Endothelial cell of umbilical vein (primary cell): ENCODE measurements at regions not wholly inside any gene's neighbourhood (a gene's known extent, or its start where the extent isn't known, plus 50 kb on each side); places are given as distances from the start of the nearest gene placed in this dataset. TPM values are rescaled to one million over a fixed set of nuclear protein-coding genes. Genes with fewer than 3 reads are reported as not detected.

Experiments used
- BruUV-seq: library from RNA; stranded (reverse); fragments of 400-500 nt; replicated peaks from 2 replicates; lab custom pipeline; 2021; lab: Mats Ljungman, UMichigan
- CTCF ChIA-PET: fragments of 300-600, 350-600 bp; sonication (Branson Sonifier 250); formaldehyde crosslinking; loops from one replicate; lab custom pipeline; 2021; ENCODE audit warnings: antibody characterized with exemption, inconsistent platforms; lab: Charles Lee
- POLR2A ChIA-PET: fragments of 300-600, 350-600 bp; sonication (Branson Sonifier 250); formaldehyde crosslinking; loops from one replicate; lab custom pipeline; 2021; ENCODE audit warnings: antibody characterized with exemption, inconsistent platforms; lab: Charles Lee
- DNase-seq: peaks from one replicate; pipeline ENCODE4 v3.0.0-alpha.2; 2011; ENCODE audit warnings: low read depth, low spot score
- FAIRE-seq: peaks from 2 replicates; lab custom pipeline; 2011; peaks lifted over from hg19 to GRCh38; lab: Jason Lieb, UNC
- H2AFZ ChIP-seq: 2 replicates; pipeline ENCODE4 v1.6.0; 2012; ENCODE audit warnings: low read depth, low read length, control low read depth, inconsistent platforms
- H3K27ac ChIP-seq: 2 replicates; pipeline ENCODE4 v1.5.1; 2011; ENCODE audit warnings: low read depth, mild to moderate bottlenecking, control low read depth, low read length, moderate library complexity; ENCODE audit not compliant: insufficient read depth
- H3K27me3 ChIP-seq, 2 experiments: 2 replicates each; pipeline versions ENCODE4 v1.6.0 to v1.6.1; 2011; ENCODE audit warnings: low read length in 2 of 2, mixed read lengths in 1 of 2; ENCODE audit not compliant: control insufficient read depth in 2 of 2, insufficient read depth in 2 of 2
- H3K36me3 ChIP-seq, 2 experiments: 2 replicates in 1 of 2; 3 replicates in 1 of 2; pipeline ENCODE4 v1.5.1; 2011; ENCODE audit warnings: low read length in 2 of 2, mild to moderate bottlenecking in 1 of 2, moderate library complexity in 1 of 2; ENCODE audit not compliant: control insufficient read depth in 2 of 2, insufficient read depth in 2 of 2; ENCODE audit errors: extremely low read depth in 1 of 2
- H3K4me1 ChIP-seq: 3 replicates; pipeline ENCODE4 v1.5.1; 2011; ENCODE audit warnings: mild to moderate bottlenecking, low read length; ENCODE audit not compliant: control insufficient read depth, insufficient read depth; ENCODE audit errors: extremely low read depth
- H3K4me2 ChIP-seq: 2 replicates; pipeline ENCODE4 v1.6.1; 2011; ENCODE audit warnings: low read length, control low read depth, mixed read lengths; ENCODE audit not compliant: insufficient read depth
- H3K4me3 ChIP-seq, 3 experiments: fragments of 200-600 bp in 1 of 3; sonication (generic), shearing (Covaris generic) in 1 of 3; replicated peaks in 1 of 3; 2 replicates each; pipeline ENCODE4 v1.5.1; 2011 to 2016; ENCODE audit warnings: control low read depth in 3 of 3, low read length in 3 of 3, mild to moderate bottlenecking in 2 of 3, inconsistent platforms in 1 of 3, low read depth in 1 of 3, moderate library complexity in 1 of 3; ENCODE audit not compliant: insufficient read depth in 1 of 3
- H3K79me2 ChIP-seq: 2 replicates; pipeline ENCODE4 v1.6.0; 2012; ENCODE audit warnings: low read length, inconsistent platforms; ENCODE audit not compliant: control insufficient read depth, insufficient read depth
- H3K9ac ChIP-seq: replicated peaks from 2 replicates; pipeline ENCODE3; 2011; ENCODE audit warnings: low read length, control low read depth; ENCODE audit not compliant: insufficient read depth; ENCODE audit errors: extremely low read depth
- H3K9me1 ChIP-seq: replicated peaks from 3 replicates; pipeline ENCODE4 v1.6.0; 2011; ENCODE audit warnings: mild to moderate bottlenecking, low read length; ENCODE audit not compliant: control insufficient read depth, insufficient read depth; ENCODE audit errors: extremely low read depth
- H3K9me3 ChIP-seq: replicated peaks from 2 replicates; pipeline ENCODE4 v1.5.1; 2012; ENCODE audit warnings: low read length, inconsistent platforms; ENCODE audit not compliant: control insufficient read depth, insufficient read depth
- H4K20me1 ChIP-seq: replicated peaks from 2 replicates; pipeline ENCODE3; 2011; ENCODE audit warnings: mild to moderate bottlenecking, low read length; ENCODE audit not compliant: control insufficient read depth, insufficient read depth; ENCODE audit errors: extremely low read depth
- JUN ChIP-seq: IDR thresholded peaks from 2 replicates; pipeline ENCODE4 v1.6.1; 2011; ENCODE audit warnings: borderline replicate concordance, low read depth; ENCODE audit not compliant: insufficient read length, insufficient read depth
- dilution Hi-C: fragments of 300-500 bp; cut with MboI; formaldehyde crosslinking; loops from one replicate; pipeline ENCODE4 v1.15.0; 2019; ENCODE audit warnings: low sequenced_read_pairs; ENCODE audit not compliant: extremely low pct_ligation_motif_present
- intact Hi-C: fragments of 100-400 bp; cut with micrococcal nuclease; formaldehyde crosslinking; loops from one replicate; pipeline ENCODE4 v1.10.0; 2022
- small RNA-seq: library from RNA; depleted of rRNA; stranded (forward); fragments of <200 nt; gene quantifications from one replicate; pipeline ENCODE3, GENCODE V24; 2012; ENCODE audit warnings: low replicate concordance, low read depth; ENCODE audit not compliant: insufficient read depth, insufficient read length
- TF ChIP-seq, protein P1 (sequence below), 2 donors: IDR thresholded peaks; 1 replicate in 1 of 2; 2 replicates in 1 of 2; pipeline ENCODE4 v1.5.1; 2011; ENCODE audit warnings: low read length in 2 of 2, mild to moderate bottlenecking in 2 of 2, moderate library complexity in 2 of 2, control low read depth in 1 of 2, inconsistent platforms in 1 of 2, low read depth in 1 of 2; ENCODE audit not compliant: insufficient read depth in 1 of 2; ENCODE audit errors: extremely low read depth in 1 of 2

- TF ChIP-seq JUN = no peak
- TF ChIP-seq, protein P1, sequence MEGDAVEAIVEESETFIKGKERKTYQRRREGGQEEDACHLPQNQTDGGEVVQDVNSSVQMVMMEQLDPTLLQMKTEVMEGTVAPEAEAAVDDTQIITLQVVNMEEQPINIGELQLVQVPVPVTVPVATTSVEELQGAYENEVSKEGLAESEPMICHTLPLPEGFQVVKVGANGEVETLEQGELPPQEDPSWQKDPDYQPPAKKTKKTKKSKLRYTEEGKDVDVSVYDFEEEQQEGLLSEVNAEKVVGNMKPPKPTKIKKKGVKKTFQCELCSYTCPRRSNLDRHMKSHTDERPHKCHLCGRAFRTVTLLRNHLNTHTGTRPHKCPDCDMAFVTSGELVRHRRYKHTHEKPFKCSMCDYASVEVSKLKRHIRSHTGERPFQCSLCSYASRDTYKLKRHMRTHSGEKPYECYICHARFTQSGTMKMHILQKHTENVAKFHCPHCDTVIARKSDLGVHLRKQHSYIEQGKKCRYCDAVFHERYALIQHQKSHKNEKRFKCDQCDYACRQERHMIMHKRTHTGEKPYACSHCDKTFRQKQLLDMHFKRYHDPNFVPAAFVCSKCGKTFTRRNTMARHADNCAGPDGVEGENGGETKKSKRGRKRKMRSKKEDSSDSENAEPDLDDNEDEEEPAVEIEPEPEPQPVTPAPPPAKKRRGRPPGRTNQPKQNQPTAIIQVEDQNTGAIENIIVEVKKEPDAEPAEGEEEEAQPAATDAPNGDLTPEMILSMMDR (IDR thresholded peaks at IDR 0.05; ENCODE audit: extremely low read depth in 1 of 2, insufficient read depth in 1 of 2, low read depth in 1 of 2, low read length in 2 of 2) = peak; percentile 28 to 42
- no peaks in the 10 kb centered on the region for H3K9me3 ChIP-seq
- ChIA-PET CTCF (interaction anchor here (0.6 to 2.0 kb wide), 9 partner anchors 491 to 770 kb away, joined by 4 to 34 read pairs (median 7); partner anchors contain the start of gene FOXG1), POLR2A (no interaction called here)
- no peaks in the 10 kb centered on the region for H3K36me3 ChIP-seq
- no peak overlapping the region for H2AFZ ChIP-seq
- H3K27ac ChIP-seq = no peak overlapping the region
- H3K4me3 ChIP-seq = no peak overlapping the region
- dilution Hi-C loops (no loop called here), intact Hi-C loops (loop anchor here (1.0 to 2.0 kb wide), 3 partner anchors 299 to 767 kb away; no protein-coding TSS in a partner anchor)
- H3K4me2 ChIP-seq = no peak overlapping the region
- H3K4me1 ChIP-seq = no peaks in the 10 kb centered on the region
- H3K9ac ChIP-seq = no peak overlapping the region
- no peaks in the 10 kb centered on the region for H3K79me2 ChIP-seq
- H3K27me3 ChIP-seq = no peaks in the 10 kb centered on the region
- no TSS peak for BruUV-seq
- no peaks in the 10 kb centered on the region for H4K20me1 ChIP-seq
- no peaks in the 10 kb centered on the region for H3K9me1 ChIP-seq
- FAIRE-seq = no peak
- DNase-seq = peak; percentile 6
Measured at GRCh38 chr14:29521526-29522137, 406.0 kb downstream of the PRKD1 start.

Small RNA genes lying in the stretch of these regions (small RNA-seq; reads per million reads assigned to genes)
- gene RF00019 (not detected), gene RNU11-5P (not detected), gene RNU6-864P (not detected)
